ENCODE measurements at regions not wholly inside any gene's neighbourhood (a gene's known extent, or its start where the extent isn't known, plus 50 kb on each side); places are given as distances from the start of the nearest gene placed in this dataset.

GRCh38 chr3:76107935-76108570 lies 322.7 kb upstream of the ZNF717 start:
- DNase-seq = no peak
- intact Hi-C loops (cut with DNase I) = no loop called here

DNA sequence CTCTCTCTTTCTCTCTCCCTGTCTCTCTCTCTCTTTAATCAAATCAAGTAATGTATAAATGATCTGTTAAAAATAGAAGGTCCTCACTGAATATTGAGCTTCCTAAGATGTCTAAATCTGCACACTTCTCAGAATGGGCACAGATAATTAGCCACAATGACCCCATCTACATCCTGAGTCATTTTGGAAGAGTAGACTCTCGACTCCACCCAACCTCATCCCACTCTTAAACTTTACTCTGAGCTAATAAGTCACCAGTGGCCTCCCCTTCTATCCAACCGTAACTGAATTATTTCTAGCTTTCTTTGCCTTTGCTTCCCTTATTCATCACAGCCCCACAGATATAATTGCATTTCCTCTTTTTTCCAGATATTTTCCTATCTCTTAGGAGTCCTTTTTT lies 326.5 kb upstream of the ZNF717 start:
- intact Hi-C loops (cut with DNase I) = no loop called here
- TF ChIP-seq EP300 (IDR thresholded peaks at IDR 0.05) = no peak
- TF ChIP-seq, protein P1, sequence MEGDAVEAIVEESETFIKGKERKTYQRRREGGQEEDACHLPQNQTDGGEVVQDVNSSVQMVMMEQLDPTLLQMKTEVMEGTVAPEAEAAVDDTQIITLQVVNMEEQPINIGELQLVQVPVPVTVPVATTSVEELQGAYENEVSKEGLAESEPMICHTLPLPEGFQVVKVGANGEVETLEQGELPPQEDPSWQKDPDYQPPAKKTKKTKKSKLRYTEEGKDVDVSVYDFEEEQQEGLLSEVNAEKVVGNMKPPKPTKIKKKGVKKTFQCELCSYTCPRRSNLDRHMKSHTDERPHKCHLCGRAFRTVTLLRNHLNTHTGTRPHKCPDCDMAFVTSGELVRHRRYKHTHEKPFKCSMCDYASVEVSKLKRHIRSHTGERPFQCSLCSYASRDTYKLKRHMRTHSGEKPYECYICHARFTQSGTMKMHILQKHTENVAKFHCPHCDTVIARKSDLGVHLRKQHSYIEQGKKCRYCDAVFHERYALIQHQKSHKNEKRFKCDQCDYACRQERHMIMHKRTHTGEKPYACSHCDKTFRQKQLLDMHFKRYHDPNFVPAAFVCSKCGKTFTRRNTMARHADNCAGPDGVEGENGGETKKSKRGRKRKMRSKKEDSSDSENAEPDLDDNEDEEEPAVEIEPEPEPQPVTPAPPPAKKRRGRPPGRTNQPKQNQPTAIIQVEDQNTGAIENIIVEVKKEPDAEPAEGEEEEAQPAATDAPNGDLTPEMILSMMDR (IDR thresholded peaks at IDR 0.05) = no peak
- TF ChIP-seq POLR2A (IDR thresholded peaks at IDR 0.05) = no peak

More at GRCh38 chr3:76107935-76108570, 322.7 kb upstream of the ZNF717 start:
- H3K27ac ChIP-seq = no peak overlapping the region
- TF ChIP-seq POLR2A (IDR thresholded peaks at IDR 0.05) = no peak
- no peak for TF ChIP-seq EP300 (IDR thresholded peaks at IDR 0.05)
- TF ChIP-seq, protein P1 (IDR thresholded peaks at IDR 0.05) = no peak
- H3K4me3 ChIP-seq = no peak overlapping the region
- no peaks in the 10 kb centered on the region for H3K27me3 ChIP-seq
- H3K36me3 ChIP-seq = no peaks in the 10 kb centered on the region
- H3K9me3 ChIP-seq = no peaks in the 10 kb centered on the region
- no peaks in the 10 kb centered on the region for H3K4me1 ChIP-seq (ENCODE audit: insufficient read depth)
- 2 to 4% (median 3%) methylated on average over 5 of the region's 5 CpGs for WGBS, 3 donors

GRCh38 chr3:76122007-76122406 lies 336.7 kb upstream of the ZNF717 start:
- no peaks in the 10 kb centered on the region for H3K36me3 ChIP-seq
- no peaks in the 10 kb centered on the region for H3K27me3 ChIP-seq
- no peak overlapping the region for H3K4me3 ChIP-seq
- no peak for DNase-seq
- no peak overlapping the region for H3K27ac ChIP-seq
- no peaks in the 10 kb centered on the region for H3K4me1 ChIP-seq (ENCODE audit: insufficient read depth)
- H3K9me3 ChIP-seq = no peaks in the 10 kb centered on the region
- intact Hi-C loops (cut with DNase I) = no loop called here
- TF ChIP-seq, protein P1 (IDR thresholded peaks at IDR 0.05) = no peak
- TF ChIP-seq EP300 (IDR thresholded peaks at IDR 0.05) (no peak), POLR2A (IDR thresholded peaks at IDR 0.05) (no peak)

More for the DNA sequence above, 326.5 kb upstream of the ZNF717 start:
- Histone ChIP-seq H3K9me3 (no peaks in the 10 kb centered on the region), H3K27ac (no peak overlapping the region), H3K4me1 (ENCODE audit: insufficient read depth) (no peaks in the 10 kb centered on the region), H3K27me3 (no peaks in the 10 kb centered on the region), H3K36me3 (no peaks in the 10 kb centered on the region), H3K4me3 (no peak overlapping the region)
- 44 to 58% (median 55%) methylated on average over 2 of the region's 2 CpGs for WGBS, 3 donors
- no peak for DNase-seq

- no peak overlapping the region for H3K27ac ChIP-seq
- H3K4me3 ChIP-seq = no peak overlapping the region
- no peaks in the 10 kb centered on the region for H3K9me3 ChIP-seq
- H3K36me3 ChIP-seq = peaks cover 3% of the 10 kb centered on the region
- TF ChIP-seq, protein P1 (IDR thresholded peaks at IDR 0.05) = no peak
- no peak for TF ChIP-seq POLR2A (IDR thresholded peaks at IDR 0.05)
- TF ChIP-seq EP300 (IDR thresholded peaks at IDR 0.05) = no peak
- DNase-seq = no peak
- H3K27me3 ChIP-seq = no peaks in the 10 kb centered on the region
- no peaks in the 10 kb centered on the region for H3K4me1 ChIP-seq (ENCODE audit: insufficient read depth)
- intact Hi-C loops (cut with DNase I) = no loop called here
- WGBS, 3 donors = 76 to 80% (median 77%) methylated on average over 3 of the region's 3 CpGs
These were observed 344.1 kb upstream of the ZNF717 start for GRCh38 chr3:76129441-76129840.

Measured in ovary (tissue), 7 donors.